ENCODE measurements at regions not wholly inside any gene's neighbourhood (a gene's known extent, or its start where the extent isn't known, plus 50 kb on each side); places are given as distances from the start of the nearest gene placed in this dataset.

GRCh38 chr3:87090631-87091030, 99.7 kb upstream of the VGLL3 start:
- TF ChIP-seq, protein P1, sequence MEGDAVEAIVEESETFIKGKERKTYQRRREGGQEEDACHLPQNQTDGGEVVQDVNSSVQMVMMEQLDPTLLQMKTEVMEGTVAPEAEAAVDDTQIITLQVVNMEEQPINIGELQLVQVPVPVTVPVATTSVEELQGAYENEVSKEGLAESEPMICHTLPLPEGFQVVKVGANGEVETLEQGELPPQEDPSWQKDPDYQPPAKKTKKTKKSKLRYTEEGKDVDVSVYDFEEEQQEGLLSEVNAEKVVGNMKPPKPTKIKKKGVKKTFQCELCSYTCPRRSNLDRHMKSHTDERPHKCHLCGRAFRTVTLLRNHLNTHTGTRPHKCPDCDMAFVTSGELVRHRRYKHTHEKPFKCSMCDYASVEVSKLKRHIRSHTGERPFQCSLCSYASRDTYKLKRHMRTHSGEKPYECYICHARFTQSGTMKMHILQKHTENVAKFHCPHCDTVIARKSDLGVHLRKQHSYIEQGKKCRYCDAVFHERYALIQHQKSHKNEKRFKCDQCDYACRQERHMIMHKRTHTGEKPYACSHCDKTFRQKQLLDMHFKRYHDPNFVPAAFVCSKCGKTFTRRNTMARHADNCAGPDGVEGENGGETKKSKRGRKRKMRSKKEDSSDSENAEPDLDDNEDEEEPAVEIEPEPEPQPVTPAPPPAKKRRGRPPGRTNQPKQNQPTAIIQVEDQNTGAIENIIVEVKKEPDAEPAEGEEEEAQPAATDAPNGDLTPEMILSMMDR (conservative IDR thresholded peaks at IDR 0.05; ENCODE audit: low read depth, low read length), result no peak
- TF ChIP-seq EZH2 (IDR thresholded peaks at IDR 0.05; ENCODE audit: borderline replicate concordance, low read depth, low read length, poor library complexity, severe bottlenecking), result no peak
